SK-N-SH (cell line): ENCODE measurements at regions not wholly inside any gene's neighbourhood (a gene's known extent, or its start where the extent isn't known, plus 50 kb on each side); places are given as distances from the start of the nearest gene placed in this dataset.

Experiments used
- CTCF ChIA-PET: fragments of 300-600, 350-600 bp; formaldehyde crosslinking; extraction: SDS; loops from one replicate; lab custom pipeline; 2021; lab: Yijun Ruan, JAX
- POLR2A ChIA-PET: fragments of 350-600 bp; sonication (Branson Sonifier 250); formaldehyde crosslinking; extraction: SDS; loops from one replicate; lab custom pipeline; 2020; ENCODE audit warnings: antibody characterized with exemption, inconsistent platforms; lab: Yijun Ruan, JAX
- DNase-seq: peaks from one replicate; pipeline ENCODE4 v3.0.0; 2012
- H2AFZ ChIP-seq: fragments of 200-600 bp; sonication (generic); 2 replicates; pipeline ENCODE4 v1.8.1; 2016; ENCODE audit warnings: antibody characterized with exemption, mild to moderate bottlenecking, low read depth
- H3F3A ChIP-seq: fragments of 200-600 bp; sonication (generic); replicated peaks from 2 replicates; pipeline ENCODE3; 2016; ENCODE audit warnings: antibody characterized with exemption, mild to moderate bottlenecking; ENCODE audit not compliant: insufficient read depth
- H3K27ac ChIP-seq, 2 experiments: fragments of 200-500 bp in 1 of 2; fragments of 200-600 bp in 1 of 2; sonication (Bioruptor generic) in 1 of 2; sonication (generic), shearing (Covaris generic) in 1 of 2; 2 replicates each; pipeline versions ENCODE4 v1.5.1 to v1.6.1; 2014 to 2016; ENCODE audit warnings: low read depth in 2 of 2, inconsistent platforms in 1 of 2, low read length in 1 of 2, mild to moderate bottlenecking in 1 of 2, mixed read lengths in 1 of 2
- H3K27me3 ChIP-seq: fragments of 200-600 bp; sonication (generic), shearing (Covaris generic); 2 replicates; pipeline ENCODE4 v1.6.1; 2016; ENCODE audit warnings: mixed run types; ENCODE audit not compliant: insufficient read depth
- H3K36me3 ChIP-seq, 2 experiments: fragments of 200-500 bp in 1 of 2; fragments of 200-600 bp in 1 of 2; sonication (Bioruptor generic) in 1 of 2; sonication (generic) in 1 of 2; replicated peaks in 1 of 2; 2 replicates each; pipeline versions ENCODE3 to v1.5.1; 2014 to 2016; ENCODE audit warnings: low read length in 1 of 2, mild to moderate bottlenecking in 1 of 2; ENCODE audit not compliant: insufficient read depth in 2 of 2, control insufficient read depth in 1 of 2
- H3K4me1 ChIP-seq, 2 experiments: fragments of 200-500 bp in 1 of 2; fragments of 200-600 bp in 1 of 2; sonication (Bioruptor generic) in 1 of 2; sonication (generic), shearing (Covaris generic) in 1 of 2; 2 replicates each; pipeline versions ENCODE4 v1.5.1 to v1.6.1; 2014 to 2016; ENCODE audit warnings: low read depth in 1 of 2, low read length in 1 of 2, mixed run types in 1 of 2; ENCODE audit not compliant: insufficient read depth in 2 of 2, control insufficient read depth in 1 of 2
- H3K4me2 ChIP-seq: fragments of 200-600 bp; sonication (generic), shearing (Covaris generic); 2 replicates; pipeline ENCODE4 v1.6.1; 2017; ENCODE audit warnings: mixed run types
- H3K4me3 ChIP-seq, 2 experiments: fragments of 200-500 bp in 1 of 2; fragments of 200-600 bp in 1 of 2; sonication (Bioruptor generic) in 1 of 2; sonication (generic), shearing (Covaris generic) in 1 of 2; 2 replicates each; pipeline versions ENCODE4 v1.5.1 to v1.8.1; 2014 to 2016; ENCODE audit warnings: low read depth in 2 of 2, inconsistent platforms in 1 of 2, low read length in 1 of 2, mild to moderate bottlenecking in 1 of 2, mixed read lengths in 1 of 2, moderate library complexity in 1 of 2
- H3K79me2 ChIP-seq: fragments of 200-600 bp; sonication (generic); 2 replicates; pipeline ENCODE4 v1.8.1; 2017; ENCODE audit warnings: mild to moderate bottlenecking; ENCODE audit not compliant: insufficient read depth
- H3K9ac ChIP-seq: fragments of 200-600 bp; sonication (generic); 2 replicates; pipeline ENCODE4 v1.6.1; 2017; ENCODE audit warnings: mixed run types
- H3K9me2 ChIP-seq: fragments of 200-600 bp; sonication (generic); 2 replicates; pipeline ENCODE4 v1.6.1; 2017; ENCODE audit warnings: mixed run types
- H3K9me3 ChIP-seq: fragments of 200-600 bp; sonication (generic); 2 replicates; pipeline ENCODE4 v1.6.1; 2017; ENCODE audit warnings: mixed run types, mild to moderate bottlenecking, moderate library complexity
- H4K20me1 ChIP-seq: fragments of 200-600 bp; sonication (generic); 2 replicates; pipeline ENCODE4 v1.6.1; 2017; ENCODE audit warnings: mild to moderate bottlenecking, mixed run types; ENCODE audit not compliant: insufficient read depth
- CTCF ChIP-seq: fragments of 200-600 bp; sonication (generic); IDR thresholded peaks from 2 replicates; pipeline ENCODE4 v1.6.1; 2017; ENCODE audit warnings: antibody characterized with exemption, mild to moderate bottlenecking, moderate library complexity
- ELF1 ChIP-seq: IDR thresholded peaks from 2 replicates; pipeline ENCODE4 v1.4.0; 2012
- FOXJ3 ChIP-seq: sonication (generic); formaldehyde crosslinking; IDR thresholded peaks from 2 replicates; pipeline ENCODE4 v1.5.1; 2020; ENCODE audit warnings: mild to moderate bottlenecking, missing genetic modification reagents
- GABPA ChIP-seq: IDR thresholded peaks from 2 replicates; pipeline ENCODE4 v1.4.0; 2012; ENCODE audit warnings: low read depth, mild to moderate bottlenecking
- GATA2 ChIP-seq: sonication (generic); formaldehyde crosslinking; IDR thresholded peaks from 2 replicates; pipeline ENCODE4 v1.5.0; 2020; ENCODE audit warnings: mild to moderate bottlenecking, missing genetic modification reagents
- IRF3 ChIP-seq: fragments of 150-350 bp; IDR thresholded peaks from 2 replicates; pipeline ENCODE4 v1.6.1; 2016; ENCODE audit warnings: mild to moderate bottlenecking, low read depth, low read length
- MEF2A ChIP-seq: IDR thresholded peaks from 2 replicates; pipeline ENCODE4 v1.4.0; 2012; ENCODE audit warnings: low read depth, borderline replicate concordance
- NRF1 ChIP-seq: IDR thresholded peaks from 2 replicates; pipeline ENCODE4 v1.6.1; 2012; ENCODE audit warnings: low read depth, mild to moderate bottlenecking, low read length
- RCOR1 ChIP-seq: fragments of 150-350 bp; IDR thresholded peaks from 2 replicates; pipeline ENCODE4 v1.6.1; 2017; ENCODE audit warnings: antibody characterized with exemption, low read length
- RXRA ChIP-seq: IDR thresholded peaks from 2 replicates; pipeline ENCODE4 v1.4.0; 2012; ENCODE audit warnings: low read depth, mild to moderate bottlenecking, borderline replicate concordance
- TAF1 ChIP-seq: IDR thresholded peaks from 2 replicates; pipeline ENCODE4 v1.6.1; 2012; ENCODE audit warnings: low read depth, mild to moderate bottlenecking, low read length, moderate library complexity, borderline replicate concordance
- TEAD4 ChIP-seq: IDR thresholded peaks from 2 replicates; pipeline ENCODE4 v1.4.0; 2012; ENCODE audit warnings: mild to moderate bottlenecking, borderline replicate concordance; ENCODE audit not compliant: insufficient read depth
- USF2 ChIP-seq: fragments of 150-350 bp; IDR thresholded peaks from 2 replicates; pipeline ENCODE4 v1.6.1; 2017; ENCODE audit warnings: antibody characterized with exemption, low read length, low read depth, borderline replicate concordance
- YY1 ChIP-seq: IDR thresholded peaks from 2 replicates; pipeline ENCODE4 v1.4.0; 2012; ENCODE audit warnings: low read depth, mild to moderate bottlenecking
- ZBTB33 ChIP-seq: IDR thresholded peaks from 2 replicates; pipeline ENCODE4 v1.4.0; 2012; ENCODE audit warnings: low read depth, borderline replicate concordance
- WGBS: methylation state at CpG from one replicate; pipeline ENCODE4 v1.1.6; 2017; ENCODE audit warnings: low lambda C conversion rate; 5-methylcytosine and 5-hydroxymethylcytosine counted together

GRCh38 chr4:4947721-4948120 is 71.5 kb downstream of the CYTL1 start:
- H3K27me3 ChIP-seq = no peaks in the 10 kb centered on the region; the same call in 1 of the 2 replicates
- DNase-seq = no peak
- POLR2A ChIA-PET = no interaction called here
- H4K20me1 ChIP-seq = no peaks in the 10 kb centered on the region
- WGBS = 23% methylated on average over 5 of the region's 5 CpGs
- CTCF ChIA-PET = no interaction called here
- no peaks in the 10 kb centered on the region for H3K36me3 ChIP-seq
- H3K9me2 ChIP-seq = no peaks in the 10 kb centered on the region
- H2AFZ ChIP-seq = no peak overlapping the region
- H3K27ac ChIP-seq = no peak overlapping the region
- H3F3A ChIP-seq = no peaks in the 10 kb centered on the region
- H3K4me1 ChIP-seq = no peaks in the 10 kb centered on the region
- TF ChIP-seq MEF2A (no peak), CTCF (no peak), GABPA (no peak), YY1 (no peak), ZBTB33 (no peak)
- no peaks in the 10 kb centered on the region for H3K79me2 ChIP-seq
- H3K9ac ChIP-seq = no peak overlapping the region
- H3K4me2 ChIP-seq = no peak overlapping the region
- H3K4me3 ChIP-seq = no peak overlapping the region
- H3K9me3 ChIP-seq = no peaks in the 10 kb centered on the region

GRCh38 chr4:4948370-4948769 is 70.9 kb downstream of the CYTL1 start:
- no peak overlapping the region for H3K4me3 ChIP-seq
- POLR2A ChIA-PET = no interaction called here
- H3K9me2 ChIP-seq = no peaks in the 10 kb centered on the region
- CTCF ChIA-PET = no interaction called here
- H3K9me3 ChIP-seq = no peaks in the 10 kb centered on the region
- DNase-seq = no peak
- no peak overlapping the region for H3K9ac ChIP-seq
- 24% methylated on average over 3 of the region's 3 CpGs for WGBS
- no peak overlapping the region for H3K4me2 ChIP-seq
- no peaks in the 10 kb centered on the region for H3K4me1 ChIP-seq
- H3K79me2 ChIP-seq = no peaks in the 10 kb centered on the region
- no peaks in the 10 kb centered on the region for H3F3A ChIP-seq
- H3K36me3 ChIP-seq = no peaks in the 10 kb centered on the region
- no peaks in the 10 kb centered on the region for H4K20me1 ChIP-seq
- no peak overlapping the region for H3K27ac ChIP-seq
- H3K27me3 ChIP-seq = no peaks in the 10 kb centered on the region; the same call in 1 of the 2 replicates
- no peak overlapping the region for H2AFZ ChIP-seq
- no peak for TF ChIP-seq RXRA
- no peak for TF ChIP-seq TEAD4
- TF ChIP-seq FOXJ3 (CRISPR knock-in tag) = no peak
- no peak for TF ChIP-seq YY1
- TF ChIP-seq RCOR1 = no peak
- TF ChIP-seq IRF3 = no peak
- no peak for TF ChIP-seq USF2
- no peak for TF ChIP-seq GATA2
- no peak for TF ChIP-seq NRF1
- no peak for TF ChIP-seq TAF1
- no peak for TF ChIP-seq ELF1
- TF ChIP-seq GABPA = no peak
- no peak for TF ChIP-seq ZBTB33
